ENCODE measurements at regions not wholly inside any gene's neighbourhood (a gene's known extent, or its start where the extent isn't known, plus 50 kb on each side); places are given as distances from the start of the nearest gene placed in this dataset.
"Not testable (repeated sequence)": the region's sequence is repeated elsewhere in the genome, so short reads cannot be mapped to it uniquely, and the experiment has no call there.

GRCh38 chr15:35980719-35981118 is 434.8 kb upstream of the DPH6 start:
- no peak for DNase-seq (ENCODE audit: low read depth in 1 of 2, low spot score in 1 of 2)

DNA sequence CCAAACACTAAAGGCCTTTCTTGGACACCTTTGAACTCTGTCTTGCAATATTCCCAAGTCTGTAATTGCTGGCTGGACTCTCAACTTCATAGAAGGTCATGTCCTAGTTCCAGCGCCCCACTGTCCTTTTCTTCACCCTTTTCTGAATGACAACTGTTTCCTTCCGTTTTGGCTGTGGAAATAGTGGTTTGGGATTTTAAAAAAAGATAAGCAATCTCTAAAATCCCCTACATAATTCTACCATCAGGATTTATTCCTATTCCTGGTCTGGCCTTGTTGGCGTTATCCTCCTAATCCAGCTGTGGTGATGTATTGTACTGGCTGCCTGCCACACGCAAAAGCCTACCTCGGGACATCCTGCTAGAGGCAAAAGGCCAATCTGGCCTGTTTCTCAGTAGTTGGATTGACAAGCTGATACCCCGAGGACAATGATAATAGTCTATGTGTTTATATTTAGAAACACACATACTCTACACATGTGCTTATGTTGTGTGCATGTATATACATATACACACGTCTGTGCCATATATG is 440.3 kb upstream of the DPH6 start:
- DNase-seq (ENCODE audit: low read depth in 1 of 2, low spot score in 1 of 2), result no peak

DNA sequence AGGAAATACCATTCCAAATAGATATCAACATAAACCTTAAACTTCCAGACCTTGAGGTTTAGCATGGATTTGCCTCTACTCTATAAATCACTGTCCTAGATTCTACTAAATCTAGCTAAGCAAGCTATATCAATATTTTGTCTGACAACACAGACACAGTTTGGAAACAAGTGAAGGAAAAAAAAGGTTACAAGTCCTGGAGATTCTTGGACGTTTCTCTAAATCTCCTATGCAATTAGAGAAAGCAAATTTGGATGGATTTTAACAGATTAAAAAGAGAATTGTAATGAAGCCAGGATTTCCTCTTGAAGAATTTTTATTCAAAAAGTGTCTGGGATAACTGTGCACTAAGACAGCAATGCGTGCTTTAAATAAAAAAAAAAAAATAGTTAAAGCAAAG is 441.1 kb upstream of the DPH6 start:
- no peak for DNase-seq (ENCODE audit: low read depth in 1 of 2, low spot score in 1 of 2)

- no peak for DNase-seq (ENCODE audit: low read depth in 1 of 2, low spot score in 1 of 2)
These were observed 445.4 kb upstream of the DPH6 start for GRCh38 chr15:35991386-35991785.

DNA sequence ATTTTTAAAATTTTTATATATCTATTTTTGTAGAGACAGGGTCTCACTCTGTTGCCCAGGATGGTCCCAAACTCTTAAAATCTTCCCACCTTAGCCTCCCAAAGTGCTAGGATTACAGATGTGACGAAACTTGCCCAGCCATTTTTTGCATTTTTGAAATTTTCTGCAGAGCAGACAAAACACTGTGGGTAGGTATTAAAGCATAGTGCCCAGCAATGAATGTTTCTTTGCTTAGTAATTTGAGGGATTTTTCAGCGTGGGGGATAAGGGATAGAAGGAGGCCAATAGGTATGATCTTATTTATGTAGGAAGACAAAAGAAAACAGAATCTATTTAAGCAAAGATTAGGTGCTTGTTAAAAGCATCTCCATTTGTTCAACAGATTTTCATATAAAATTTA is 446.8 kb upstream of the DPH6 start:
- DNase-seq (ENCODE audit: low read depth in 1 of 2, low spot score in 1 of 2), result no peak

GRCh38 chr15:35993196-35993595 is 447.2 kb upstream of the DPH6 start:
- DNase-seq (ENCODE audit: low read depth in 1 of 2, low spot score in 1 of 2), result no peak

GRCh38 chr15:35994876-35995275 is 448.9 kb upstream of the DPH6 start:
- no peak for DNase-seq (ENCODE audit: low read depth in 1 of 2, low spot score in 1 of 2)

- DNase-seq (ENCODE audit: low read depth in 1 of 2, low spot score in 1 of 2), result no peak
These were observed 453.0 kb upstream of the DPH6 start for GRCh38 chr15:35998663-35999602.

DNA sequence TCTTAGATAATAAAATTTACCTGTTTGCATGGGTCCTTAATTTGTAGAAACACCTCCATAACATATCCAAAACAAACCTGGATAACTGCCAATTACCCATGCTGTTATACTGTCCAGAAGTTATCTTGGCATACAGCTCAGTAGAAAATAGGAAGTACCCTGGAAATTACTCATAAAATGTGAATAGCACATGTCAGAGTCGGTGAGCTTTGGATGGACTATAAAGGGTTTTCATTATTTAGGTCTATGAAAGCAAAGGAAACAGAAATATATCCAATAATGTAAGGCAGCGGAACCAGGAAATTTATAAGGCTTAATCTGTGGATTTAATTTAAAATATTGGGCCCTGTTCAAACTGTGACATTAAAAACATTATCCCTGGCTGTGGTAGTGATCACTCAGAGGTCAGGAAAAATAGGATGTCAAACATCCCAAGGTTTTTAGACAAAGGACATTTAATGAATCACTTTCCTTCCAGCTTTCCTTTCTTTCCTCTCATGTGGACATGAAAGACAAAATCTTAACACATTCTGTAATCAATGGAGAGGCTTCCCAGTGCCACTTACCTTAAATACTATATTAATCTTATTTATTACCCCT is 459.0 kb upstream of the DPH6 start:
- no peak for DNase-seq (ENCODE audit: low read depth in 1 of 2, low spot score in 1 of 2)

GRCh38 chr15:36005542-36005941 is 459.6 kb upstream of the DPH6 start:
- no peak for DNase-seq (ENCODE audit: low read depth in 1 of 2, low spot score in 1 of 2)

GRCh38 chr15:36007699-36008098 is 461.7 kb upstream of the DPH6 start:
- DNase-seq (ENCODE audit: low read depth in 1 of 2, low spot score in 1 of 2), result no peak

DNA sequence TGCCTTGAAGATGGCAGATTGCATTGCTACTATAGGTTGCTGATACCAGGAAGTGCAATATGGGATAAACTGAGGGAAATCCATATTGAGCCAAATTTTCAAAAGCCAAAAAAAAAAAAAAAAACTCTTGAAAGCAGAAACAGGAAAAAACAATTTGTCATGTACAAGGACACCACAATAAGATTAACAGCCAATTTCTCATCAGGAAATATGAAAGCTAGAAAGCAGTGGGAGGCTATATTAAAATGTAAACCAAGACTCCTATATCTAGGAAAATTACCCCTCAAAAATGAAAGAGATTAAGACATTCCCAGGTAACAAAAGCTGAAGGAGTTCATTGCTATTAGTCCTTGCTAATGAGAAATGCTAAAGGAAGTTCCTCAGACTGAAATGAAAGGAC is 462.8 kb upstream of the DPH6 start:
- no peak for DNase-seq (ENCODE audit: low read depth in 1 of 2, low spot score in 1 of 2)

- DNase-seq (ENCODE audit: low read depth in 1 of 2, low spot score in 1 of 2), result no peak
These were observed 478.2 kb upstream of the DPH6 start for GRCh38 chr15:36024031-36024688.

DNA sequence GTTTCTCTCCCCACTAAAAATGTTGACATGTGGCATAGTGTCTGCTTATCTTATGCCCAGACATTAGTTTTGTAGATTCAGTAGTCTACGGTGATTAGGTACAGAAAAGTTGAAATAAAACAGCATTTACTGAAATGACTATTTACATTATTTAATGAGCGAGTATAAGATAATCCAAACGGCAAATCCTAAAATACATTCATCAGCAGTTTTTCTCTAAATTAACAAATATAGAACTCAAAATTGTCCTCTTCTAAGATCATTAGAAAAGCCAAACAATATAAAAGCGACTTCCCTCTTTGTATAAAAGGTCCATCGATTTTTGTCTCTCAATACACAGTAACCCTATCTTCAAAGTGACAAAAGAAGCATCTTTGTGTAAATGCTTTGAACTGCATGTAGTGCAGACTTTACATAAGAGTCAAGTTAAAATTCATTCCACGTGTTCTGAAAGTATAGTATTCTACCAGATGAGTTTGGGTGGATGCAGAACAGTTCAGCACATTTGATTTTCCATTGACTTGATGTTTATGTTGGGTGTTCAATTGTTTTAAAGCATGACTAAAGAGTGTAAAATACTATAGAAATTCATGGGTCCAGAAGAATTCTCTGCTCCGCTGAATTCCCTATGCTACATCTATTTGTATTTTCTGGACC is 480.8 kb upstream of the DPH6 start:
- DNase-seq (ENCODE audit: low read depth in 1 of 2, low spot score in 1 of 2), result no peak

GRCh38 chr15:36029606-36030210 is 483.7 kb upstream of the DPH6 start:
- DNase-seq (ENCODE audit: low read depth in 1 of 2, low spot score in 1 of 2), result no peak

DNA sequence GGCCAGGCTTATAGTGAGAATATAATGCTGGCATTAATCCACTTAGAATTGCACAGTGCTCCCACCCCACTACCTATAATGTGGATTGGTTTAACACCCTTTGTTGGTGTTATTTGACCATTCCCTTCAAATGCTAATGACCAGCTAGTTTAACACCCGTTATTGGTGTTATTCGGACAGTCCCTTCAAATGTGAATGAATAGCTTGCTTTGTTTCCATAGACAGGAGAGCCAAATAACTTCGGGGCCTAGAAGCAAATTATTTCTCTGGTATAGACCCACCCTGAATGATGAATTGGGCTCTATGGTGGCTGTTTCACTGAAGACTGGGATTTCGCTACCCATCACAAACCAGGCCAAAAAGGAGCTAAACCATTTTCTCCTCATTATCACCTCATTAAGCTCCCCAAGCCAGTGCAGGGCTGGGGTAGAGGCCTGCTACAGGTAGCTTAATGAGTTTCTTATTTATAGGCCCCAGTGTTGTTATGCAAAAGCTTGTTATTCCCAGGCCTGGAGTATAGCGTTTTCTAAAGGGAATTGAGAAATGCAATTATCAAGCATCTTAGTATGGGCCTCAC is 494.1 kb upstream of the DPH6 start:
- DNase-seq (ENCODE audit: low read depth in 1 of 2, low spot score in 1 of 2), result no peak

- not testable (repeated sequence) for DNase-seq (ENCODE audit: low read depth in 1 of 2, low spot score in 1 of 2)
These were observed 501.2 kb upstream of the DPH6 start for GRCh38 chr15:36047018-36047716.

- no peak for DNase-seq (ENCODE audit: low read depth in 1 of 2, low spot score in 1 of 2)
These were observed 504.9 kb upstream of the DPH6 start for GRCh38 chr15:36050899-36051298.

GRCh38 chr15:36052641-36053040 is 506.7 kb upstream of the DPH6 start:
- DNase-seq (ENCODE audit: low read depth in 1 of 2, low spot score in 1 of 2), result not testable (repeated sequence)

DNA sequence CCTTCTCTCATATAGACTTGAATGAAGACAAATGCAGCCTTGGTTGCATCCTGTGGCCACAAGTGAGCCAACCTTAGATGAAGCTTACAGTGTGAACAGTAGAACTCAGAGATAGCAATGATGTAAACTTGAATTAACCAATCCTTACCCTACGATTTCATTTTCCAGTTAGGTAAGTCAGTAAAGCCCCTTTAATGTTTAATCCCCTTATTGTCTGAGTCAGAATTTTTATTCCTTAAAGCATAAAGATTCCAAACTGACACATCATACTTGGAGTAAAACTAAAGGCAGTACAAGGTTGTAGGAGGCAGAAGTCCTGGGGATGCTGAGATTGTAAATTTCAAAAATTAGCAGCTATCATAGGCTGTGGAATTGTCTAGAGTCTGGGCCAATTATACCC is 507.8 kb upstream of the DPH6 start:
- DNase-seq (ENCODE audit: low read depth in 1 of 2, low spot score in 1 of 2), result no peak
